HG03565 (cell line): ENCODE measurements at regions not wholly inside any gene's neighbourhood (a gene's known extent, or its start where the extent isn't known, plus 50 kb on each side); places are given as distances from the start of the nearest gene placed in this dataset.
"Not testable (repeated sequence)": the region's sequence is repeated elsewhere in the genome, so short reads cannot be mapped to it uniquely, and the experiment has no call there.

ENCODE experiments used
- ATAC-seq: cut with Tn5 transposase; IDR thresholded peaks from one replicate; pipeline ENCODE4 v1.9.1; 2021; ENCODE audit warnings: mild to moderate bottlenecking, moderate library complexity; ENCODE audit not compliant: unreplicated experiment

- no peak for ATAC-seq
Measured at GRCh38 chr14:58730792-58731464, 93.2 kb downstream of the DACT1 start.

GRCh38 chr14:58731465-58732293, 93.9 kb downstream of the DACT1 start:
- no peak for ATAC-seq

DNA sequence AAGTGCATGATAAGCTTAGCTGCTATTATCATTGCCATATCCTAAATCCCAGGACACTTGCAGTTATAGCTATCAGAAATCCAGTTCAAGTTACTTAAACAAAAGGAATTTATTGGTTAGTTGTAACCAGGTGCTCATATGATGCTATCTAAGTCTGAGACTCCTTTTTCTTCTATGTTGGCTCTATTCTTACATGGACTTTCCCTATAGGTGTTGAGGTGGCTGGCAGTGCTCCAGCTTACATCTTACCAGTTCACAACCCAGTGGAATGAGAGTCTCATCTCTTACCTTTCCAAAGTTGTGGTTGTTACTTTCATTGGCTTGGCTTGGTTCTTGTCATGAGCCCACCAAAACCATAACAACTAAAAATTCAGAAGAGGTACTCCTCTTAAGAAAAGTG, 94.6 kb downstream of the DACT1 start:
- ATAC-seq: no peak

- ATAC-seq: peak; percentile 64
Measured at GRCh38 chr14:58733451-58734208, 95.9 kb downstream of the DACT1 start.

DNA sequence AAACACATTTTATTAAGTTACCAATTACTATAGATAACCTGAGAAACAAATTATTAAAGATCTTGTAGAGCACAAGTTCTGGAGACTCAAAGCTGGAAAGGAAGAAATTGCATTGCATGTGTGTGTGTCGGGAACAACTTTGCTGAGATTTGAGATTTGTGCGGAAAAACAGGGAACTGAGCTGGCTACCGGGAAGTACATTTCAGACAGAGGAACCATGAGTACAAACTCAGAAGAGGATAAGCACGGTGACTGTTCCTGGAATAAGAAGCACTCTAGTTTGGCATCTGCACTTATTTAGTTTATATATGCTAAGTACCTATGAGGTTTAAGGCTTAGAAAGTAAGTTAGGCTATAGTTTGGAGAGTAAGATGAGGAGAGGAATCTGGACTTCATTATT, 97.8 kb downstream of the DACT1 start:
- ATAC-seq: no peak

- no peak for ATAC-seq
Measured at GRCh38 chr14:58736606-58737005, 98.8 kb downstream of the DACT1 start.

DNA sequence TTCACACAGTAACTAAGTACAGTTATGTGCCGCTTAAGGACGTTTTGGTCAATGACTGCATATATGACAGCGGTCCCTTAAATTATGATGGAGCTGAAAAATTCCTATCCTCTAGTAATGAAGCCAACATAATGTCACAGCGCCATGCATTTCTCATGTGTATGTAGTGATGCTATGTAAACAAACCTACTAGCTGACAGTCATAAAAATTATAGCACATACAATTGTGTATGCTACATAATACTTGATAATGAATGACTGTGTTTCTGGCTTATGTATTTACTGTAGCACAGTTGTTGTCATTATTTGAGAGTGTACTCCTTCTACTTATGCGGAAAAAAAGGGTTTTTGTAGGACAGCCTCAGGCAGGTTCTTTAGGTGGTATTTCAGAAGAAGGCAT, 99.7 kb downstream of the DACT1 start:
- no peak for ATAC-seq

DNA sequence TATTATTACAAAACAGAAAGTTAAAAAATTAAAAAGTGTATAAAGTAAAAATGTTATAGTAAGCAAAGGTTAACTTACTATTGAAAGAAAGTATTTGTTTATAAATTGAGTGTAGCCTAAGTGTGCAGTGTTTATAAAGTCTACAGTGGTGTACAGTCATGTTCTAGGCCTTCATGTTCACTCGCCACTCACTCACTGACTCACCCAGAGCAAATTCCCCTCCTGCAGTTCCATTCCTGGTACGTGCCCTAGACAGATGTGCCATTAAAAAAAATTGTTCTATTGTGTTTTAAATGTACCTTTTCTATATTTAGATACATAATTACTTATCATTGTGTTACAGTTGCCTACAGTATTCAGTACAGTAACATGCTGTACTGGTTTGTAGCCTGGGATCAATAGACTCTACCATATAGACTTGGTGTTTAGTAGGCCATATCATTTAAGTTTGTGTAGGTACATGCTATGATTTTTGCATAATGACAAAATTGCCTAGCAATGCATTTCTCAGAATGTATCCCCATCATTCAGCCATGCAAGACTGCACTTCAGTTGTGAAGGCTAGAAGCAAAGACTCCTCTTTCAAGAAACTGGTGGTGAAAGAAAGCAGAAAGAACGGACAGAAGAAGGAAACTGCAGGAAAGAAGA, 100.6 kb downstream of the DACT1 start:
- ATAC-seq: no peak

- no peak for ATAC-seq
Measured at GRCh38 chr14:58738876-58739275, 101.1 kb downstream of the DACT1 start.

DNA sequence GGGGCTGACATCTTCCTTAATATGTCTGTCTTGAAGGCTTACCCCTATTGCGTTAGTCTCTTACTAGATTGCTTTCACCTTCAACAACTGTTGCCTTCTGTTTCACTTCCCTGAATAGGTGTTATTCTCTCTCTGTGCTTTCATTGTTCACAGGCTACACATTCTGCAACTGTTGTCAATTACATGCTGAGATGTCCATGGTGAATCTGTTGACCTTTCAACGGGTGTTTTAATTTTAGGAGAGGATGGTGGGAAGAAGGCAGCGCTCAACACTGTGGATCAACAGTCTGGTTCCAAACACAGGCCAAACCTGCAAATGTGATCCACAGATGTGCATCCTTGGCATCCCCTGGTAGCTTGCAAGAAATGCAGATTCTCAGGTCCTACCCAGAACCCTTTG, 101.9 kb downstream of the DACT1 start:
- ATAC-seq: peak; percentile 76

DNA sequence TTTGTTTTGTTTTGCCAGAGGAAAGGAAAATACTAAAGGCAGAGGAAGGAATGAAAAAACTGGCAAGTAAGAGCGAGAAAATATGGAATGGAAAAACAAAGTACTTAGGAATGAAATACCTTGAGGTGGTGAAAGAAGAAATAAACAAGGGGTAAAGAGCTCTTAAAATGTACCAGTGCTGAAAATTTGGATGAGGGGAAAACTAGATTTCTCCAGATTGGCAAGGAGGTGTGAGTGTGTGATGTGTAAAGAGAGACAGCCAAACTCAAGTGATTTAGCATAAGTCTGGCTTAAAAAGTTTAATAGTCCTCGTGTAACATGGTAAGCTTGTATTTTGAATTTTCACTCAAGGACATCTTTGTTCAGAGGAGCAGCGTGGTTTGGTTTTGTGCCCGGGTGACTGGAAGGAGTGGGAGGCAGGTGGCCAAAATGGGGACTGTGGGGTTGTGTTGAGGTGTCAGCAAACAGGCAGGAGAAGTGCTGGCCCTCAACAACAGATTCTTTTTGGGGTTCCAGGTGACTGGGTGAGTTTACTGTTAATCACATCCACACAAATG, 102.7 kb downstream of the DACT1 start:
- no peak for ATAC-seq

DNA sequence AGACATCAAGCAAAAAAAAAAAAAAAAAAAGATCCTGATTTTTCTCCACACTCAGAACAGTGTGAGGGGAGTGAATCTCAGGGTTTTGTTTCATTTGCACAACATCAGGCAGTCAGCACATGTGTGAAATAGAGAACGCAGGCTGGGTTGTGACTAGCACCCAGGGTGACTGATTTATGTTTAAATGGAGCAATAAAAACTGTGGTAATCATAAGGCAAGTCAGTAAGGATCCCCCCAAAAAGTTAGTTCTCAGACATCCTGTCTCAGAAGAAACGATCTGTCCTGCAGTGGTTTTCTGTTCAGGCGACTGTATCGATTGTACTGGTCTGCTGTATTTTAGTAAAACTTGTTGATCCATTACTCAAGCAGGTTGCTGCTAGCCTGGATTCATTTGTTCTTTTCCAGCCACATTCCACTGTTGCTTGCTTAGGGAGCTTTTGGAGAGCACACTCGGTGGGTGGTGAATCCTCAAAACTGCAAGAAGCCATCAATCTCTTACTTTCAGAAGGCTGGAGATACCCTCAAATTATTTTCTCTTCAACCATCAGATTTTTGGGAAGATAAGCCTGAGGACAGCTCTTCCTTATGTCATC, 107.1 kb downstream of the DACT1 start:
- no peak for ATAC-seq

DNA sequence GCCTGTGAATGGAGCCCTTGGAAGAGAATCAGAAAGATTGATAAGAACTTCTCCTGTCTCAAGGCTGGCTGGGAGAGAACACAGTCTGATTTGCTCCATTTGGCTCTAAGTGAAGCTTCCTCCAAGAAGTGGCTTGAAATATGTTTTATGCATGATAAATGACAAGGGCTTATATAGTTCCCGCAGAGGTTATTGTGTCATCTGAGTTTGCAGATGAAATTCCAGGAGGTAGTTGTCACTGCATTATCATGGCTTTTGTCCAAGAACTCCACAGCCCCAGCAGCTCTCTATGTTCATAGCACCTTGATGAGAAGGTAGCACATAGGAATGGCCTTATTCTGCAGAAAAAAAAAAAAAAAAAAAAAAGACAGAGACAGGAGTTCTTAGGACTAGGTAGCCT, 108.5 kb downstream of the DACT1 start:
- ATAC-seq: no peak

GRCh38 chr14:58746701-58747100, 108.9 kb downstream of the DACT1 start:
- no peak for ATAC-seq

GRCh38 chr14:58747181-58747580, 109.4 kb downstream of the DACT1 start:
- no peak for ATAC-seq

DNA sequence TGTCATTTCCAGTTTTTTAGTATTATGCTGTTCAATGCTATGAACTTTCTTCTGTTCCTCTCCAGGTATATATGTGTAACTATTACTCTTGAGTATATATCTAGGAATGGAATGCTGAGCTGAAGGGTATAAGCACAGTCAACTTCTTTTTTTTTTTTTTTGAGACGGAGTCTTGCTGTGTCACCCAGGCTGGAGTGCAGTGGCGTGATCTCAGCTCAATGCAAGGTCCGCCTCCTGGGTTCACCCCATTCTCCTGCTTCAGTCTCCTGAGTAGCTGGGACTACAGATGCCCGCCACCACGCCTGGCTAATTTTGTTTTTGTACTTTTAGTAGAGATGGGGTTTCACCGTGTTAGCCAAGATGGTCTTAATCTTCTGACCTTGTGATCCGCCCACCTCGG, 110.5 kb downstream of the DACT1 start:
- not testable (repeated sequence) for ATAC-seq

GRCh38 chr14:58749066-58749669, 111.4 kb downstream of the DACT1 start:
- ATAC-seq: peak; percentile 86

DNA sequence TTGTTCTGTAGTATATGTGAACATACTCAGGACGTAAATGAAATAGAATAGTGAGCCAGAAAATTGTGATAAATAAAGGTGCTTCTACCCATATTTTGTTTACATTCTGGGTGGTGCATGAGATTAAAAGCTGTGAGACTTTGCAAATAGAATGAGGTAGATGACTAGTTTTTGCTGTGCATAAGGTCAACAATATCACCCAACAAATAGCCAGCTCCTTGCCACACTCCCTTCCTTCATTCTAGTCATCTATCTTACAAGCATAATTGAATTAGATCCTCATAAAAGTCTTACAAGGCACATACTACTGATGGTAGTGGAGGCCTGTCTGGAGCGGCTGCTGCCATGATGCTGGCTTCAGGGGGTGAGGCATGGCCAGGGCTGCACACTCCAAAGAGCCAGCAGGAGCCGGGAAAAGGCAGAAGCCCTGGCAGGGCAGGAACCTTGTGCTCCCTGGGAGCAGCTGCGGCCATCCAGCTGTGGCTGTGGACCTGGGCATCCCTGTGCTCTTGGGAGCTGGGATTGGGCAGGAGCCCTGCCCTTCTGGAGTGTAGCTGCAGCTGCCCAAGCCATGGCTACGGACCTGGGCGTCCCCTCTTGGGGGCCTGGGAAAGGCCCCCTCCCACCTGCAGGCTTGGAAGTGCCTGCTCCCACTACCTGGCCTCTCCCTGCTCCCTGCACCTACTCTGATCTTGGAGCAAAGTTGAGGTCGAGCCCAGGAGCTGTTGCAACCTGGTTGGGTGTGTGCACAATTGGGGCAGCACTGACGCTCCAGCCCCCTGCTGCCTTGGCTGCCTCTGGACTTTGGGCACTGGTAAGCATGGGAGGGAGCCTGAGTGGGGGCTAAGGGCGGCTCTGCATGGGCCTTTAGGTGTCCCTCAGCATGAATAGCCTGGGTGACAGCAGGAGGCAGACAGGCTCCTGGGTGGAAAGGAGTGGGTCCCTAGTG, 112.8 kb downstream of the DACT1 start:
- no peak for ATAC-seq

DNA sequence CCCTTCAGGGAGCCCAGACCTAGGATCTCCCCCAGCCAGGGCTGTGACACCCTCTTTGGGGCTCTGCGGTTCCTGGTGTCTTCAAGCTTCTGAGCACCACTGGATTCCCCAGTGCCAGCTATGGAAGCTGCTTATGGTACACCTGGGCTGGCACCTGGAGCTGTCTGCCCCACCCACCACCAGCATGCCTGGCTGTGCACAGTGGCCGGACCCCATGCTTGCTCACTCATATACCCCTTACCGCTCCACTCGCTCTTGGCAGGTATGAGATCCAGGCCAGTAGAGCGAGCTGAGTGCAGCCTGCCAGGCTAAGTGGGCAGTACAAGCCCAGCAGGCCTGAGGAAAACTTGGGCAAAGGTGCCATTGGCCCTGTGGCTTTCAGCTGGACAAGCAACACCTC, 114.0 kb downstream of the DACT1 start:
- ATAC-seq: no peak
